OCI-LY3 (cell line): ENCODE measurements at regions not wholly inside any gene's neighbourhood (a gene's known extent, or its start where the extent isn't known, plus 50 kb on each side); places are given as distances from the start of the nearest gene placed in this dataset.

Experiments
- H2AFZ ChIP-seq: fragments of 200-600, 300-600 bp; shearing (Covaris generic); 2 replicates; pipeline ENCODE4 v1.6.0; 2014; ENCODE audit warnings: antibody characterized with exemption, low read depth, low read length
- H3K27ac ChIP-seq: fragments of 200-600, 300-600 bp; sonication (generic); 2 replicates; pipeline ENCODE4 v1.5.1; 2014; ENCODE audit warnings: mild to moderate bottlenecking, low read length, moderate library complexity, mixed read lengths
- H3K27me3 ChIP-seq: fragments of 200-600, 300-600 bp; sonication (generic); 2 replicates; pipeline ENCODE4 v1.6.1; 2014; ENCODE audit warnings: low read depth, low read length, mixed read lengths
- H3K36me3 ChIP-seq: fragments of 200-600, 300-600 bp; sonication (generic); replicated peaks from 2 replicates; pipeline ENCODE3; 2014; ENCODE audit warnings: low read depth, low read length, mixed read lengths
- H3K4me1 ChIP-seq: fragments of 300-600, 200-600 bp; sonication (generic); 2 replicates; pipeline ENCODE4 v1.6.1; 2014; ENCODE audit warnings: low read length, mixed read lengths
- H3K4me2 ChIP-seq: fragments of 200-600, 300-600 bp; sonication (generic); 2 replicates; pipeline ENCODE4 v1.6.1; 2014; ENCODE audit warnings: low read length, mixed read lengths
- H3K4me3 ChIP-seq: fragments of 300-600, 200-600 bp; sonication (generic); 2 replicates; pipeline ENCODE4 v1.5.1; 2014; ENCODE audit warnings: antibody characterized with exemption, mild to moderate bottlenecking, low read length, moderate library complexity
- H3K79me2 ChIP-seq: fragments of 300-600, 200-600 bp; shearing (Covaris generic); 2 replicates; pipeline ENCODE4 v1.6.1; 2014; ENCODE audit warnings: mild to moderate bottlenecking, low read length, mixed read lengths
- H3K9ac ChIP-seq: fragments of 300-600, 200-600 bp; shearing (Covaris generic); 2 replicates; pipeline ENCODE4 v1.6.0; 2014; ENCODE audit warnings: mild to moderate bottlenecking, low read length, moderate library complexity
- H3K9me3 ChIP-seq: fragments of 200-600, 300-600 bp; shearing (Covaris generic); 2 replicates; pipeline ENCODE4 v1.6.1; 2014; ENCODE audit warnings: low read length, mixed read lengths; ENCODE audit not compliant: insufficient read depth
- H4K20me1 ChIP-seq: fragments of 200-600, 300-600 bp; sonication (generic); 2 replicates; pipeline ENCODE4 v1.6.1; 2016; ENCODE audit warnings: low read length, mixed read lengths; ENCODE audit not compliant: insufficient read depth
- CTCF ChIP-seq: fragments of 200-600, 300-600 bp; sonication (generic); IDR thresholded peaks from 2 replicates; pipeline ENCODE4 v1.5.1; 2014; ENCODE audit warnings: antibody characterized with exemption, low read length, low read depth
- EZH2phosphoT487 ChIP-seq: fragments of 200-600 bp; shearing (Covaris generic); IDR thresholded peaks from 2 replicates; pipeline ENCODE4 v1.6.1; 2018; ENCODE audit warnings: antibody characterized with exemption, mixed run types, low read depth

- TF ChIP-seq CTCF (no peak), EZH2phosphoT487 (no peak)
- Histone ChIP-seq H3K9me3 (no peaks in the 10 kb centered on the region), H3K9ac (no peak overlapping the region), H3K79me2 (no peaks in the 10 kb centered on the region), H3K27me3 (no peaks in the 10 kb centered on the region), H3K27ac (no peak overlapping the region), H3K4me2 (no peak overlapping the region), H3K4me3 (no peak overlapping the region), H3K4me1 (no peaks in the 10 kb centered on the region), H2AFZ (no peak overlapping the region), H3K36me3 (no peaks in the 10 kb centered on the region), H4K20me1 (no peaks in the 10 kb centered on the region)
Measured at GRCh38 chr1:5254131-5254725, 599.8 kb downstream of the AJAP1 start.

GRCh38 chr1:5253036-5253435 is 598.6 kb downstream of the AJAP1 start:
- Histone ChIP-seq H3K27me3 (no peaks in the 10 kb centered on the region), H2AFZ (no peak overlapping the region), H3K9me3 (no peaks in the 10 kb centered on the region), H3K27ac (no peak overlapping the region), H3K9ac (no peak overlapping the region), H4K20me1 (no peaks in the 10 kb centered on the region), H3K4me2 (no peak overlapping the region), H3K4me3 (no peak overlapping the region), H3K36me3 (no peaks in the 10 kb centered on the region), H3K4me1 (no peaks in the 10 kb centered on the region), H3K79me2 (no peaks in the 10 kb centered on the region)
- TF ChIP-seq EZH2phosphoT487 (no peak), CTCF (no peak)

GRCh38 chr1:5250336-5250735 is 595.9 kb downstream of the AJAP1 start:
- Histone ChIP-seq H2AFZ (no peak overlapping the region), H3K36me3 (no peaks in the 10 kb centered on the region), H3K27ac (no peak overlapping the region), H3K4me2 (no peak overlapping the region), H4K20me1 (no peaks in the 10 kb centered on the region), H3K9ac (no peak overlapping the region), H3K9me3 (no peaks in the 10 kb centered on the region), H3K79me2 (no peaks in the 10 kb centered on the region), H3K4me1 (no peaks in the 10 kb centered on the region), H3K4me3 (no peak overlapping the region), H3K27me3 (no peaks in the 10 kb centered on the region)
- no peak for TF ChIP-seq CTCF
- no peak for TF ChIP-seq EZH2phosphoT487

- Histone ChIP-seq H3K4me1 (no peaks in the 10 kb centered on the region), H3K79me2 (no peaks in the 10 kb centered on the region), H3K9me3 (no peaks in the 10 kb centered on the region), H4K20me1 (no peaks in the 10 kb centered on the region), H2AFZ (no peak overlapping the region), H3K36me3 (no peaks in the 10 kb centered on the region), H3K9ac (no peak overlapping the region), H3K4me2 (no peak overlapping the region), H3K27me3 (no peaks in the 10 kb centered on the region), H3K4me3 (no peak overlapping the region), H3K27ac (no peak overlapping the region)
- no peak for TF ChIP-seq CTCF
- TF ChIP-seq EZH2phosphoT487 = no peak
Measured at GRCh38 chr1:5245348-5245747, 590.9 kb downstream of the AJAP1 start.
